ENCODE measurements at regions not wholly inside any gene's neighbourhood (a gene's known extent, or its start where the extent isn't known, plus 50 kb on each side); places are given as distances from the start of the nearest gene placed in this dataset.

GRCh38 chr3:20327889-20328288 lies 141.9 kb upstream of the SGO1 start:
- no peak overlapping the region for H2AK5ac ChIP-seq (ENCODE audit: low read depth, low read length)
- H2BK5ac ChIP-seq (ENCODE audit: low read depth, low read length, poor library complexity, severe bottlenecking): no peak overlapping the region
- H4K20me1 ChIP-seq (ENCODE audit: insufficient read depth, low read length): no peaks in the 10 kb centered on the region
- no peak overlapping the region for H4K91ac ChIP-seq (ENCODE audit: insufficient read depth, low read depth, low read length)
- in situ Hi-C loops (cut with MboI; ENCODE audit: low sequenced_read_pairs): loop anchor here (25.0 kb wide), 3 partner anchors 1159 to 1784 kb away; no protein-coding TSS in a partner anchor
- H3K23ac ChIP-seq (ENCODE audit: low read depth, low read length): no peak overlapping the region
- no peak for TF ChIP-seq MAZ (IDR thresholded peaks at IDR 0.05; ENCODE audit: borderline replicate concordance, low read depth, low read length)
- no peak for TF ChIP-seq RFX5 (IDR thresholded peaks at IDR 0.05; ENCODE audit: low read depth, low read length)
- TF ChIP-seq BHLHE40 (IDR thresholded peaks at IDR 0.05; ENCODE audit: low read depth, low read length): no peak
- no peak overlapping the region for H2BK120ac ChIP-seq (ENCODE audit: low read depth, low read length)
- no peak overlapping the region for H3K27ac ChIP-seq (ENCODE audit: insufficient read depth, low read length)
- H3K18ac ChIP-seq (ENCODE audit: low read depth, low read length): no peak overlapping the region
- H3K4me2 ChIP-seq (ENCODE audit: low read depth, low read length): no peak overlapping the region
- no peak overlapping the region for H3K4ac ChIP-seq (ENCODE audit: low read depth, low read length)
- ChIA-PET POLR2A (ENCODE audit: unreplicated experiment) (no interaction called here), CTCF (no interaction called here)
- H2BK15ac ChIP-seq (ENCODE audit: low read depth, low read length): no peak overlapping the region
- no peak overlapping the region for H4K8ac ChIP-seq (ENCODE audit: low read depth in 2 of 2, low read length in 2 of 2)
- H3K9me3 ChIP-seq (ENCODE audit: control insufficient read depth, insufficient read depth, low read length): no peaks in the 10 kb centered on the region; the same call in 1 of the 2 replicates
- H3K4me3 ChIP-seq (ENCODE audit: insufficient read depth, low read depth, low read length): no peak overlapping the region
- H2BK20ac ChIP-seq (ENCODE audit: low read depth, low read length): no peak overlapping the region
- no peaks in the 10 kb centered on the region for H3K79me1 ChIP-seq (ENCODE audit: low read depth in 1 of 2, low read length in 2 of 2)
- no TSS peak for BruUV-seq (replicated peaks)
- H3K36me3 ChIP-seq (ENCODE audit: control insufficient read depth, insufficient read depth, low read length): no peaks in the 10 kb centered on the region
- intact Hi-C loops (cut with micrococcal nuclease): no loop called here
- ATAC-seq (ENCODE audit: low read depth) (no peak), DNase-seq (no peak)
- H3K9ac ChIP-seq (ENCODE audit: low read depth, low read length): no peak overlapping the region
- H3K9me1 ChIP-seq (ENCODE audit: insufficient read depth, low read length): no peaks in the 10 kb centered on the region
- H4K5ac ChIP-seq (ENCODE audit: low read depth, low read length): no peak overlapping the region
- no peaks in the 10 kb centered on the region for H3K4me1 ChIP-seq (ENCODE audit: control insufficient read depth, insufficient read depth, low read length)
- WGBS, 2 experiments (ENCODE audit: extremely low coverage in 2 of 2, insufficient read length in 1 of 2): no CpG with 5 or more reads among the region's 1 CpG
- dilution Hi-C loops (cut with HindIII; ENCODE audit: low sequenced_read_pairs, unreplicated experiment): no loop called here
- H3K56ac ChIP-seq (ENCODE audit: extremely low read depth, insufficient read depth, low read length): no peak overlapping the region
- no peaks in the 10 kb centered on the region for H3K27me3 ChIP-seq (ENCODE audit: control insufficient read depth, insufficient read depth, low read length)
- H2AK9ac ChIP-seq (replicated peaks; ENCODE audit: low read depth, low read length, poor library complexity): no peak overlapping the region
- H3K14ac ChIP-seq (replicated peaks; ENCODE audit: low read depth, low read length): no peak overlapping the region
- H2AFZ ChIP-seq (replicated peaks; ENCODE audit: low read length, poor library complexity): no peak overlapping the region
